GM12878 (cell line): ENCODE measurements at regions not wholly inside any gene's neighbourhood (a gene's known extent, or its start where the extent isn't known, plus 50 kb on each side); places are given as distances from the start of the nearest gene placed in this dataset.

Experiments
- ATAC-seq: fragments of 200-7000 bp; cut with Tn5 transposase; 3 replicates; pipeline ENCODE4 v1.9.1; 2020; ENCODE audit warnings: mild to moderate bottlenecking, moderate library complexity
- BruUV-seq: library from RNA; stranded (reverse); fragments of 400-500 nt; replicated peaks from 2 replicates; lab custom pipeline; 2021; lab: Mats Ljungman, UMichigan
- CTCF ChIA-PET: fragments of 300-600 bp; sonication (Branson Sonifier 250); formaldehyde crosslinking; extraction: SDS; loops from one replicate; lab custom pipeline; 2021; ENCODE audit warnings: inconsistent platforms; lab: Yijun Ruan, JAX
- POLR2A ChIA-PET: fragments of 350-600 bp; formaldehyde crosslinking; extraction: SDS; loops from one replicate; lab custom pipeline; 2021; ENCODE audit warnings: inconsistent platforms; lab: Charles Lee
- RAD21 ChIA-PET: fragments of 300-600 bp; sonication (Branson Sonifier 250); formaldehyde crosslinking; loops from one replicate; lab custom pipeline; 2023; ENCODE audit warnings: antibody characterized with exemption; ENCODE audit not compliant: unreplicated experiment; lab: Charles Lee
- SMC1A ChIA-PET: fragments of 300-600 bp; sonication (Branson Sonifier 250); formaldehyde crosslinking; loops from one replicate; lab custom pipeline; 2023; ENCODE audit not compliant: unreplicated experiment, uncharacterized antibody; lab: Charles Lee
- DNase-seq: peaks from one replicate; pipeline ENCODE4 v3.0.0-alpha.2; 2011; ENCODE audit warnings: low read depth, low spot score
- FAIRE-seq: peaks from 3 replicates; lab custom pipeline; 2011; peaks lifted over from hg19 to GRCh38; lab: Jason Lieb, UNC
- H2AFZ ChIP-seq: 2 replicates; pipeline ENCODE4 v1.6.0; 2011; ENCODE audit warnings: low read depth, low read length, control low read depth; ENCODE audit not compliant: control insufficient read depth
- H3K27ac ChIP-seq: 2 replicates; pipeline ENCODE4 v1.5.1; 2011; ENCODE audit warnings: control low read depth; ENCODE audit not compliant: control insufficient read depth, insufficient read depth
- H3K27me3 ChIP-seq, 2 experiments: replicated peaks in 1 of 2; 2 replicates each; pipeline versions ENCODE4 v1.6.0 to v1.6.1; 2011; ENCODE audit warnings: low read length in 1 of 2; ENCODE audit not compliant: control insufficient read depth in 2 of 2, insufficient read depth in 2 of 2
- H3K36me3 ChIP-seq, 2 experiments: 2 replicates each; pipeline ENCODE4 v1.5.1; 2011; ENCODE audit warnings: low read length in 1 of 2; ENCODE audit not compliant: control insufficient read depth in 2 of 2, insufficient read depth in 2 of 2
- H3K4me1 ChIP-seq: 2 replicates; pipeline ENCODE4 v1.6.1; 2011; ENCODE audit warnings: mild to moderate bottlenecking, low read length, moderate library complexity, mixed read lengths; ENCODE audit not compliant: control insufficient read depth, insufficient read depth
- H3K4me2 ChIP-seq: 2 replicates; pipeline ENCODE4 v1.6.0; 2011; ENCODE audit warnings: control low read depth; ENCODE audit not compliant: control insufficient read depth, insufficient read depth
- H3K4me3 ChIP-seq: fragments of 200-600 bp; sonication (generic); 2 replicates; pipeline ENCODE4 v1.5.1; 2016
- H3K79me2 ChIP-seq: 2 replicates; pipeline ENCODE4 v1.6.0; 2011; ENCODE audit warnings: low read length; ENCODE audit not compliant: control insufficient read depth, insufficient read depth
- H3K9ac ChIP-seq: 2 replicates; pipeline ENCODE4 v1.8.0; 2011; ENCODE audit warnings: low read length, control low read depth, mixed read lengths; ENCODE audit not compliant: control insufficient read depth, insufficient read depth
- H3K9me3 ChIP-seq: replicated peaks from 3 replicates; pipeline ENCODE4 v1.5.1; 2011; ENCODE audit warnings: mild to moderate bottlenecking, low read length; ENCODE audit not compliant: control insufficient read depth, insufficient read depth
- H4K20me1 ChIP-seq: 2 replicates; pipeline ENCODE4 v1.6.0; 2011; ENCODE audit not compliant: control insufficient read depth, insufficient read depth
- CTCF ChIP-seq, 3 experiments: IDR thresholded peaks in 2 of 3; conservative IDR thresholded peaks in 1 of 3; 2 replicates each; pipeline ENCODE4 v1.5.1; 2011; ENCODE audit warnings: low read depth in 3 of 3, low read length in 3 of 3, mild to moderate bottlenecking in 3 of 3, control low read depth in 2 of 3, moderate library complexity in 2 of 3, inconsistent platforms in 1 of 3, mixed read lengths in 1 of 3; ENCODE audit not compliant: control insufficient read depth in 2 of 3, insufficient read depth in 1 of 3; ENCODE audit errors: extremely low read depth in 1 of 3
- ELK1 ChIP-seq: IDR thresholded peaks from 2 replicates; pipeline ENCODE4 v1.6.1; 2012; ENCODE audit warnings: low read depth, low read length, improper control_type of control experiment
- EP300 ChIP-seq, 2 experiments: fragments of 150-350 bp in 1 of 2; IDR thresholded peaks; 2 replicates each; pipeline ENCODE4 v1.6.1; 2011 to 2012; ENCODE audit warnings: low read depth in 2 of 2, low read length in 2 of 2, borderline replicate concordance in 1 of 2, improper control_type of control experiment in 1 of 2, inconsistent platforms in 1 of 2; ENCODE audit not compliant: control insufficient read depth in 1 of 2
- GATAD2B ChIP-seq: fragments of 450-650 bp; conservative IDR thresholded peaks from 2 replicates; pipeline ENCODE4 v1.6.1; 2017; ENCODE audit warnings: low read depth, mild to moderate bottlenecking, moderate library complexity
- IKZF1 ChIP-seq: fragments of 450-650 bp; conservative IDR thresholded peaks from 2 replicates; pipeline ENCODE4 v1.6.1; 2017; ENCODE audit warnings: antibody characterized with exemption, mild to moderate bottlenecking
- POLR2A ChIP-seq: IDR thresholded peaks from 2 replicates; pipeline ENCODE4 v1.6.1; 2011; ENCODE audit warnings: low read depth, mild to moderate bottlenecking, low read length
- RFX5 ChIP-seq: IDR thresholded peaks from 2 replicates; pipeline ENCODE4 v1.6.1; 2011; ENCODE audit warnings: low read depth, low read length, improper control_type of control experiment
- SMAD5 ChIP-seq: IDR thresholded peaks from 2 replicates; pipeline ENCODE4 v1.6.1; 2016; ENCODE audit warnings: antibody characterized with exemption, low read depth
- STAT1 ChIP-seq: fragments of 450-650 bp; conservative IDR thresholded peaks from 2 replicates; pipeline ENCODE4 v1.6.1; 2014; ENCODE audit warnings: antibody characterized with exemption, mild to moderate bottlenecking
- TAF1 ChIP-seq: IDR thresholded peaks from 2 replicates; pipeline ENCODE4 v1.6.1; 2011; ENCODE audit warnings: mild to moderate bottlenecking, low read depth, low read length, borderline replicate concordance
- ZNF217 ChIP-seq: fragments of 450-650 bp; IDR thresholded peaks from 2 replicates; pipeline ENCODE4 v1.6.1; 2017; ENCODE audit warnings: antibody characterized with exemption, mild to moderate bottlenecking
- WGBS: methylation state at CpG from one replicate; pipeline ENCODE4 v1.1.6; 2016; ENCODE audit warnings: low lambda C conversion rate; ENCODE audit not compliant: insufficient replicate concordance, insufficient coverage; ENCODE audit errors: missing lambda C conversion rate; 5-methylcytosine and 5-hydroxymethylcytosine counted together
- in situ Hi-C: fragments of 300-500 bp; cut with MboI; formaldehyde crosslinking; loops from 9 replicates; pipeline ENCODE4 v1.14.3; 2018; ENCODE audit warnings: mixed read lengths
- intact Hi-C: fragments of 100-400 bp; cut with micrococcal nuclease; formaldehyde crosslinking; loops from one replicate; pipeline ENCODE4 v1.14.2; 2022; ENCODE audit not compliant: unreplicated experiment
- TF ChIP-seq, protein P1 (sequence below): fragments of 450-650 bp; IDR thresholded peaks from 2 replicates; pipeline ENCODE4 v1.6.1; 2016; ENCODE audit warnings: mild to moderate bottlenecking, moderate library complexity, borderline replicate concordance
- TF ChIP-seq, protein P2 (sequence below): IDR thresholded peaks from 2 replicates; pipeline ENCODE4 v1.6.1; 2011; ENCODE audit warnings: mild to moderate bottlenecking, low read depth, low read length, moderate library complexity; ENCODE audit not compliant: insufficient replicate concordance

- TF ChIP-seq, protein P1, sequence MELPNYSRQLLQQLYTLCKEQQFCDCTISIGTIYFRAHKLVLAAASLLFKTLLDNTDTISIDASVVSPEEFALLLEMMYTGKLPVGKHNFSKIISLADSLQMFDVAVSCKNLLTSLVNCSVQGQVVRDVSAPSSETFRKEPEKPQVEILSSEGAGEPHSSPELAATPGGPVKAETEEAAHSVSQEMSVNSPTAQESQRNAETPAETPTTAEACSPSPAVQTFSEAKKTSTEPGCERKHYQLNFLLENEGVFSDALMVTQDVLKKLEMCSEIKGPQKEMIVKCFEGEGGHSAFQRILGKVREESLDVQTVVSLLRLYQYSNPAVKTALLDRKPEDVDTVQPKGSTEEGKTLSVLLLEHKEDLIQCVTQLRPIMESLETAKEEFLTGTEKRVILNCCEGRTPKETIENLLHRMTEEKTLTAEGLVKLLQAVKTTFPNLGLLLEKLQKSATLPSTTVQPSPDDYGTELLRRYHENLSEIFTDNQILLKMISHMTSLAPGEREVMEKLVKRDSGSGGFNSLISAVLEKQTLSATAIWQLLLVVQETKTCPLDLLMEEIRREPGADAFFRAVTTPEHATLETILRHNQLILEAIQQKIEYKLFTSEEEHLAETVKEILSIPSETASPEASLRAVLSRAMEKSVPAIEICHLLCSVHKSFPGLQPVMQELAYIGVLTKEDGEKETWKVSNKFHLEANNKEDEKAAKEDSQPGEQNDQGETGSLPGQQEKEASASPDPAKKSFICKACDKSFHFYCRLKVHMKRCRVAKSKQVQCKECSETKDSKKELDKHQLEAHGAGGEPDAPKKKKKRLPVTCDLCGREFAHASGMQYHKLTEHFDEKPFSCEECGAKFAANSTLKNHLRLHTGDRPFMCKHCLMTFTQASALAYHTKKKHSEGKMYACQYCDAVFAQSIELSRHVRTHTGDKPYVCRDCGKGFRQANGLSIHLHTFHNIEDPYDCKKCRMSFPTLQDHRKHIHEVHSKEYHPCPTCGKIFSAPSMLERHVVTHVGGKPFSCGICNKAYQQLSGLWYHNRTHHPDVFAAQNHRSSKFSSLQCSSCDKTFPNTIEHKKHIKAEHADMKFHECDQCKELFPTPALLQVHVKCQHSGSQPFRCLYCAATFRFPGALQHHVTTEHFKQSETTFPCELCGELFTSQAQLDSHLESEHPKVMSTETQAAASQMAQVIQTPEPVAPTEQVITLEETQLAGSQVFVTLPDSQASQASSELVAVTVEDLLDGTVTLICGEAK, result no peak
- TF ChIP-seq ZNF217 (no peak), GATAD2B (no peak), ELK1 (no peak), SMAD5 (no peak)
Measured at GRCh38 chr10:84676536-84676935, 348.1 kb downstream of the CCSER2 start (continued).

GRCh38 chr10:84681781-84682180, 353.4 kb downstream of the CCSER2 start:
- FAIRE-seq (no peak), ATAC-seq (no peak), DNase-seq (no peak)
- in situ Hi-C loops (no loop called here), intact Hi-C loops (no loop called here)
- H4K20me1 ChIP-seq, result no peaks in the 10 kb centered on the region
- BruUV-seq, result no TSS peak
- ChIA-PET SMC1A (no interaction called here), CTCF (interaction anchor here (1.0 kb wide), 1 partner anchor 13 kb away, joined by 3 read pairs; no protein-coding TSS in a partner anchor), RAD21 (no interaction called here), POLR2A (no interaction called here)
- H3K4me1 ChIP-seq, result no peaks in the 10 kb centered on the region
- H3K36me3 ChIP-seq, result no peaks in the 10 kb centered on the region
- 17% methylated on average over 3 of the region's 3 CpGs for WGBS
- no peak overlapping the region for H3K4me3 ChIP-seq
- H3K4me2 ChIP-seq, result no peak overlapping the region
- H3K27me3 ChIP-seq, result peaks cover 0 to 1% of the 10 kb centered on the region in 2 experiments; a peak in 1 of 4 replicates
- H3K9ac ChIP-seq, result no peak overlapping the region
- H2AFZ ChIP-seq, result no peak overlapping the region
- H3K27ac ChIP-seq, result no peak overlapping the region
- TF ChIP-seq, protein P2, sequence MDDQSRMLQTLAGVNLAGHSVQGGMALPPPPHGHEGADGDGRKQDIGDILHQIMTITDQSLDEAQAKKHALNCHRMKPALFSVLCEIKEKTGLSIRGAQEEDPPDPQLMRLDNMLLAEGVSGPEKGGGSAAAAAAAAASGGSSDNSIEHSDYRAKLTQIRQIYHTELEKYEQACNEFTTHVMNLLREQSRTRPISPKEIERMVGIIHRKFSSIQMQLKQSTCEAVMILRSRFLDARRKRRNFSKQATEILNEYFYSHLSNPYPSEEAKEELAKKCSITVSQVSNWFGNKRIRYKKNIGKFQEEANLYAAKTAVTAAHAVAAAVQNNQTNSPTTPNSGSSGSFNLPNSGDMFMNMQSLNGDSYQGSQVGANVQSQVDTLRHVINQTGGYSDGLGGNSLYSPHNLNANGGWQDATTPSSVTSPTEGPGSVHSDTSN, result no peak
- TF ChIP-seq ZNF217 (no peak), CTCF (IDR thresholded peaks at IDR 0.05 in 2 of 3, conservative IDR thresholded peaks at IDR 0.05 in 1 of 3; ENCODE audit: control insufficient read depth in 2 of 3, extremely low read depth in 1 of 3, insufficient read depth in 1 of 3, low read depth in 3 of 3, low read length in 3 of 3) (no peak), POLR2A (no peak), TAF1 (no peak), RFX5 (no peak), EP300 (IDR thresholded peaks at IDR 0.05; ENCODE audit: borderline replicate concordance in 1 of 2, control insufficient read depth in 1 of 2, low read depth in 2 of 2, low read length in 2 of 2) (no peak), STAT1 (no peak), IKZF1 (no peak)
- H3K79me2 ChIP-seq, result no peaks in the 10 kb centered on the region
- H3K9me3 ChIP-seq, result no peaks in the 10 kb centered on the region
